Left ventricle myocardium inferior (tissue), 1 donor: ENCODE measurements at regions not wholly inside any gene's neighbourhood (a gene's known extent, or its start where the extent isn't known, plus 50 kb on each side); places are given as distances from the start of the nearest gene placed in this dataset.

Experiments used
- DNase-seq: peaks from one replicate; pipeline ENCODE4 v3.0.0-alpha.2; 2020
- H3K27ac ChIP-seq: fragments of 200-600 bp; replicated peaks from 2 replicates; pipeline ENCODE4 v1.8.0; 2021
- H3K27me3 ChIP-seq: fragments of 200-600 bp; 2 replicates; pipeline ENCODE4 v1.8.0; 2021; ENCODE audit warnings: low read depth
- H3K36me3 ChIP-seq: fragments of 200-600 bp; 2 replicates; pipeline ENCODE4 v1.8.0; 2021
- H3K4me1 ChIP-seq: fragments of 200-600 bp; 2 replicates; pipeline ENCODE4 v1.8.0; 2021
- H3K4me3 ChIP-seq: fragments of 200-600 bp; 2 replicates; pipeline ENCODE4 v1.8.0; 2021; ENCODE audit warnings: mild to moderate bottlenecking, moderate library complexity
- H3K9me3 ChIP-seq: fragments of 200-600 bp; replicated peaks from 2 replicates; pipeline ENCODE4 v1.8.0; 2021
- intact Hi-C: fragments of 100-400 bp; cut with micrococcal nuclease; formaldehyde crosslinking; loops from one replicate; pipeline ENCODE4 v1.11.0; 2022
- TF ChIP-seq, protein P1 (sequence below): fragments of 200-600 bp; IDR thresholded peaks from 2 replicates; pipeline ENCODE4 v1.8.0; 2021; ENCODE audit warnings: antibody characterized with exemption, mild to moderate bottlenecking, borderline replicate concordance
- donor health status: DM: no; HTN: yes; CAD: no; lungs with severe emphysema.

GRCh38 chr11:111067994-111068393 is 177.5 kb upstream of the POU2AF2 start:
- H3K4me3 ChIP-seq = no peak overlapping the region
- intact Hi-C loops = no loop called here
- peaks cover 36% of the 10 kb centered on the region for H3K9me3 ChIP-seq
- no peaks in the 10 kb centered on the region for H3K36me3 ChIP-seq
- no peaks in the 10 kb centered on the region for H3K4me1 ChIP-seq
- no peak for DNase-seq
- peaks cover 7% of the 10 kb centered on the region for H3K27me3 ChIP-seq
- no peak overlapping the region for H3K27ac ChIP-seq
- TF ChIP-seq, protein P1, sequence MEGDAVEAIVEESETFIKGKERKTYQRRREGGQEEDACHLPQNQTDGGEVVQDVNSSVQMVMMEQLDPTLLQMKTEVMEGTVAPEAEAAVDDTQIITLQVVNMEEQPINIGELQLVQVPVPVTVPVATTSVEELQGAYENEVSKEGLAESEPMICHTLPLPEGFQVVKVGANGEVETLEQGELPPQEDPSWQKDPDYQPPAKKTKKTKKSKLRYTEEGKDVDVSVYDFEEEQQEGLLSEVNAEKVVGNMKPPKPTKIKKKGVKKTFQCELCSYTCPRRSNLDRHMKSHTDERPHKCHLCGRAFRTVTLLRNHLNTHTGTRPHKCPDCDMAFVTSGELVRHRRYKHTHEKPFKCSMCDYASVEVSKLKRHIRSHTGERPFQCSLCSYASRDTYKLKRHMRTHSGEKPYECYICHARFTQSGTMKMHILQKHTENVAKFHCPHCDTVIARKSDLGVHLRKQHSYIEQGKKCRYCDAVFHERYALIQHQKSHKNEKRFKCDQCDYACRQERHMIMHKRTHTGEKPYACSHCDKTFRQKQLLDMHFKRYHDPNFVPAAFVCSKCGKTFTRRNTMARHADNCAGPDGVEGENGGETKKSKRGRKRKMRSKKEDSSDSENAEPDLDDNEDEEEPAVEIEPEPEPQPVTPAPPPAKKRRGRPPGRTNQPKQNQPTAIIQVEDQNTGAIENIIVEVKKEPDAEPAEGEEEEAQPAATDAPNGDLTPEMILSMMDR = no peak

DNA sequence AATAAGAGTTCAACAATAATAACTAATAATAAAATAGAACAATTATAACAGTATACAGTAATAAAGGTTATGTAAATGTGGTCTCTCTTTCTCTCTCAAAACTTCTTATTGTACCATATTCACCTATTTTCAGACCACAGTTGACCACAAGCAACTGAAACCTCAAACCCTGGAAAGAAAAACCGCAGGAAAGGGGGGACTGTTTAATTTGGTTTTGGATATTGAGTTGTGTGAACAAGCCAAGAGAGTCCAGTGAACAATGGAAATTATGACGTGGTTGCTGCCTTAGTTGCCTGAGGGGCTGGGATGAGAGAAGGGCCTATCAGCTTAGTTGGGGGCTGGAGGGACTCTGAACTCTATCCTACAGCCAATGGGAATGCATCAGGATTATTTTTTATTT is 178.7 kb upstream of the POU2AF2 start:
- no peak overlapping the region for H3K4me3 ChIP-seq

GRCh38 chr11:111063726-111064517 is 181.6 kb upstream of the POU2AF2 start:
- no peak for DNase-seq
- peaks cover 7% of the 10 kb centered on the region for H3K27me3 ChIP-seq
- intact Hi-C loops = no loop called here
- H3K36me3 ChIP-seq = no peaks in the 10 kb centered on the region
- H3K9me3 ChIP-seq = peaks cover 25% of the 10 kb centered on the region
- no peak overlapping the region for H3K4me3 ChIP-seq
- H3K27ac ChIP-seq = no peak overlapping the region
- TF ChIP-seq, protein P1 = no peak
- no peaks in the 10 kb centered on the region for H3K4me1 ChIP-seq

More for the DNA sequence above, 178.7 kb upstream of the POU2AF2 start:
- H3K9me3 ChIP-seq = peaks cover 36% of the 10 kb centered on the region
- H3K27ac ChIP-seq = no peak overlapping the region
- no peaks in the 10 kb centered on the region for H3K4me1 ChIP-seq
- H3K27me3 ChIP-seq = peaks cover 7% of the 10 kb centered on the region
- TF ChIP-seq, protein P1 = no peak
- H3K36me3 ChIP-seq = no peaks in the 10 kb centered on the region
- DNase-seq = no peak
- intact Hi-C loops = no loop called here

- Histone ChIP-seq H3K4me1 (no peaks in the 10 kb centered on the region), H3K9me3 (peaks cover 22% of the 10 kb centered on the region), H3K27ac (no peak overlapping the region), H3K36me3 (no peaks in the 10 kb centered on the region), H3K27me3 (peaks cover 7% of the 10 kb centered on the region), H3K4me3 (no peak overlapping the region)
- no peak for DNase-seq
- TF ChIP-seq, protein P1 = no peak
- intact Hi-C loops = no loop called here
These were observed 183.1 kb upstream of the POU2AF2 start for GRCh38 chr11:111062420-111062819.

DNA sequence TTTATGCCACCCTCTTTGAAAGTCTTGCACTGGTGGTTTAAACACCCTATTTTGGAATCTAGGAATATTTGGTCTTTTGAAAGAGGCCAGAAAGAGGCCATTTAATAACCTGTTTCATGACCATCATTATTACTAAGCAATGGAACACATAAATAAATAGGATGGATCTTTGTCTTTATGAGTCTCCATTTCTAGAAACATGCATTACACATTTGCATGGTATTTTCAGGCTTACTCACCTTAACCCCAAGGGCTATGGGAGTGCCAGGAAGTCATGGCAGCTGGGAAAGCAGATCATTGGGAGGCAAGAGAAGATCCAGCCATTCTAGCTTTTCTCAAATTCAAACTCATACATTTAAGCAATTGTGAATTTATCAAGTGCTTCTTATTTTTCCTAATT is 185.8 kb upstream of the POU2AF2 start:
- Histone ChIP-seq H3K9me3 (peaks cover 14% of the 10 kb centered on the region), H3K4me3 (no peak overlapping the region)
- intact Hi-C loops = no loop called here

More for the DNA sequence above, 185.8 kb upstream of the POU2AF2 start:
- no peak for DNase-seq
- H3K36me3 ChIP-seq = no peaks in the 10 kb centered on the region
- no peak overlapping the region for H3K27ac ChIP-seq
- TF ChIP-seq, protein P1 = no peak
- peaks cover 7% of the 10 kb centered on the region for H3K27me3 ChIP-seq
- H3K4me1 ChIP-seq = no peaks in the 10 kb centered on the region
